GM23248 (cell line): ENCODE measurements at regions not wholly inside any gene's neighbourhood (a gene's known extent, or its start where the extent isn't known, plus 50 kb on each side); places are given as distances from the start of the nearest gene placed in this dataset.

ENCODE experiments used
- DNase-seq: peaks from one replicate; pipeline ENCODE4 v3.0.0-alpha.2; 2015
- H2AFZ ChIP-seq: fragments of 200-600 bp; sonication (generic); 2 replicates; pipeline ENCODE4 v1.6.1; 2016; ENCODE audit warnings: antibody characterized with exemption
- H3F3A ChIP-seq: fragments of 200-600 bp; sonication (generic); 2 replicates; pipeline ENCODE4 v1.6.1; 2016; ENCODE audit warnings: mild to moderate bottlenecking, antibody characterized with exemption, mixed run types; ENCODE audit not compliant: insufficient read depth
- H3K27ac ChIP-seq: fragments of 200-600 bp; sonication (generic); 2 replicates; pipeline ENCODE4 v1.5.1; 2016; ENCODE audit warnings: mild to moderate bottlenecking
- H3K27me3 ChIP-seq: fragments of 200-600 bp; sonication (generic); replicated peaks from 2 replicates; pipeline ENCODE4 v1.6.1; 2016; ENCODE audit warnings: mild to moderate bottlenecking; ENCODE audit not compliant: insufficient read depth
- H3K36me3 ChIP-seq: fragments of 200-600 bp; sonication (generic); 2 replicates; pipeline ENCODE4 v1.6.1; 2016; ENCODE audit warnings: low read depth, mild to moderate bottlenecking
- H3K4me1 ChIP-seq: fragments of 200-600 bp; sonication (generic); 2 replicates; pipeline ENCODE4 v1.6.1; 2016; ENCODE audit warnings: mild to moderate bottlenecking; ENCODE audit not compliant: insufficient read depth
- H3K4me2 ChIP-seq: fragments of 200-600 bp; sonication (generic); one replicate; pipeline ENCODE4 v1.6.1; 2016; ENCODE audit warnings: mild to moderate bottlenecking; ENCODE audit not compliant: unreplicated experiment
- H3K4me3 ChIP-seq: fragments of 200-600 bp; sonication (generic); 2 replicates; pipeline ENCODE4 v1.5.1; 2016; ENCODE audit warnings: mild to moderate bottlenecking
- H3K79me2 ChIP-seq: fragments of 200-600 bp; sonication (generic); 2 replicates; pipeline ENCODE4 v1.6.1; 2016; ENCODE audit warnings: mild to moderate bottlenecking; ENCODE audit not compliant: insufficient read depth
- H3K9ac ChIP-seq: fragments of 200-600 bp; sonication (generic); 2 replicates; pipeline ENCODE4 v1.6.1; 2016; ENCODE audit warnings: mild to moderate bottlenecking
- H3K9me2 ChIP-seq: fragments of 200-600 bp; sonication (generic); 2 replicates; pipeline ENCODE4 v1.6.1; 2016; ENCODE audit warnings: mixed run types, mild to moderate bottlenecking, moderate library complexity; ENCODE audit not compliant: insufficient read depth
- H3K9me3 ChIP-seq: fragments of 200-600 bp; sonication (generic); one replicate; pipeline ENCODE4 v1.6.1; 2017; ENCODE audit warnings: low read depth
- H4K20me1 ChIP-seq: fragments of 200-600 bp; sonication (generic); 2 replicates; pipeline ENCODE4 v1.6.0; 2016; ENCODE audit not compliant: insufficient read depth
- EZH2 ChIP-seq: fragments of 200-600 bp; sonication (generic); IDR thresholded peaks from 2 replicates; pipeline ENCODE4 v1.6.1; 2018; ENCODE audit warnings: antibody characterized with exemption, mild to moderate bottlenecking; ENCODE audit not compliant: insufficient read depth, poor library complexity, severe bottlenecking
- EZH2phosphoT487 ChIP-seq: fragments of 200-600 bp; sonication (generic); IDR thresholded peaks from 2 replicates; pipeline ENCODE4 v1.6.1; 2018; ENCODE audit warnings: antibody characterized with exemption, moderate library complexity, mild to moderate bottlenecking, low read depth; ENCODE audit not compliant: insufficient read depth
- WGBS, 2 experiments: methylation state at CpG; one replicate each; pipeline ENCODE4 v1.1.6; 2015 to 2017; ENCODE audit warnings: low lambda C conversion rate in 2 of 2, low coverage in 1 of 2; ENCODE audit errors: missing lambda C conversion rate in 2 of 2; 5-methylcytosine and 5-hydroxymethylcytosine counted together
- in situ Hi-C: fragments of 300-500 bp; cut with MboI; formaldehyde crosslinking; loops from 2 replicates; pipeline ENCODE4 v1.15.0; 2020

GRCh38 chrX:7285765-7286164 is 137.8 kb upstream of the PUDP start:
- in situ Hi-C loops = no loop called here
- no peaks in the 10 kb centered on the region for H3K36me3 ChIP-seq
- H3K79me2 ChIP-seq = no peaks in the 10 kb centered on the region
- no peak overlapping the region for H3K4me2 ChIP-seq
- no peaks in the 10 kb centered on the region for H3K9me2 ChIP-seq
- no peaks in the 10 kb centered on the region for H3K9me3 ChIP-seq
- H3F3A ChIP-seq = no peaks in the 10 kb centered on the region
- no peak overlapping the region for H3K4me3 ChIP-seq
- no peaks in the 10 kb centered on the region for H4K20me1 ChIP-seq
- H3K4me1 ChIP-seq = no peaks in the 10 kb centered on the region; the same call in 1 of the 2 replicates
- WGBS, 2 experiments = 61 to 63% methylated on average over 2 of the region's 2 CpGs
- no peak for DNase-seq
- H2AFZ ChIP-seq = no peak overlapping the region
- H3K27ac ChIP-seq = no peak overlapping the region
- TF ChIP-seq EZH2phosphoT487 (no peak), EZH2 (no peak)
- no peaks in the 10 kb centered on the region for H3K27me3 ChIP-seq
- no peak overlapping the region for H3K9ac ChIP-seq

GRCh38 chrX:7283741-7284140 is 135.8 kb upstream of the PUDP start:
- in situ Hi-C loops = no loop called here
- Histone ChIP-seq H2AFZ (no peak overlapping the region), H3K9me2 (no peaks in the 10 kb centered on the region), H3K27ac (no peak overlapping the region), H3K4me3 (no peak overlapping the region), H3K36me3 (no peaks in the 10 kb centered on the region), H3K79me2 (no peaks in the 10 kb centered on the region), H4K20me1 (no peaks in the 10 kb centered on the region), H3K4me2 (no peak overlapping the region), H3K9ac (no peak overlapping the region), H3K27me3 (no peaks in the 10 kb centered on the region), H3K4me1 (no peaks in the 10 kb centered on the region; the same call in 1 of the 2 replicates), H3F3A (no peaks in the 10 kb centered on the region), H3K9me3 (no peaks in the 10 kb centered on the region)
- WGBS, 2 experiments = 49 to 70% methylated on average over 2 of the region's 2 CpGs
- no peak for TF ChIP-seq EZH2phosphoT487
- no peak for TF ChIP-seq EZH2
- no peak for DNase-seq

GRCh38 chrX:7280520-7280919 is 132.6 kb upstream of the PUDP start:
- 78 to 85% methylated on average over 1 to 2 of the region's 2 CpGs for WGBS, 2 experiments
- in situ Hi-C loops = no loop called here
- DNase-seq = no peak

GRCh38 chrX:7272346-7272745 is 124.4 kb upstream of the PUDP start:
- 0 out of 2 replicates have a peak, but pooled peaks cover 4% of the 10 kb centered on the region for H3F3A ChIP-seq
- H2AFZ ChIP-seq = no peak overlapping the region
- no peaks in the 10 kb centered on the region for H3K36me3 ChIP-seq
- H3K4me2 ChIP-seq = no peak overlapping the region
- H3K27ac ChIP-seq = no peak overlapping the region
- H3K4me3 ChIP-seq = no peak overlapping the region
- H3K4me1 ChIP-seq = peaks cover 12% of the 10 kb centered on the region
- H3K9ac ChIP-seq = no peak overlapping the region
- 38 to 46% methylated on average over 6 of the region's 6 CpGs for WGBS, 2 experiments
- no peak for TF ChIP-seq EZH2
- TF ChIP-seq EZH2phosphoT487 = no peak
- no peaks in the 10 kb centered on the region for H4K20me1 ChIP-seq
- no peaks in the 10 kb centered on the region for H3K79me2 ChIP-seq
- H3K9me3 ChIP-seq = no peaks in the 10 kb centered on the region
- no peak for DNase-seq
- in situ Hi-C loops = no loop called here
- H3K27me3 ChIP-seq = no peaks in the 10 kb centered on the region
- no peaks in the 10 kb centered on the region for H3K9me2 ChIP-seq

More at GRCh38 chrX:7280520-7280919, 132.6 kb upstream of the PUDP start:
- TF ChIP-seq EZH2phosphoT487 (no peak), EZH2 (no peak)
- Histone ChIP-seq H3K9me3 (no peaks in the 10 kb centered on the region), H3K4me2 (no peak overlapping the region), H3K9ac (no peak overlapping the region), H3F3A (no peaks in the 10 kb centered on the region), H4K20me1 (no peaks in the 10 kb centered on the region), H3K9me2 (no peaks in the 10 kb centered on the region), H3K27ac (no peak overlapping the region), H3K36me3 (no peaks in the 10 kb centered on the region), H3K27me3 (no peaks in the 10 kb centered on the region), H3K4me1 (no peaks in the 10 kb centered on the region), H3K4me3 (no peak overlapping the region), H2AFZ (no peak overlapping the region), H3K79me2 (no peaks in the 10 kb centered on the region)

GRCh38 chrX:7270933-7271332 is 123.0 kb upstream of the PUDP start:
- Histone ChIP-seq H3K27me3 (no peaks in the 10 kb centered on the region), H4K20me1 (no peaks in the 10 kb centered on the region), H3K9me2 (no peaks in the 10 kb centered on the region), H3F3A (peaks cover 8% of the 10 kb centered on the region; the same call in 1 of the 2 replicates), H3K9me3 (no peaks in the 10 kb centered on the region), H3K79me2 (no peaks in the 10 kb centered on the region), H3K4me2 (no peak overlapping the region), H3K36me3 (no peaks in the 10 kb centered on the region), H3K9ac (no peak overlapping the region), H3K27ac (no peak overlapping the region), H3K4me3 (no peak overlapping the region), H3K4me1 (peaks cover 20% of the 10 kb centered on the region), H2AFZ (no peak overlapping the region)
- in situ Hi-C loops = no loop called here
- no peak for DNase-seq
- WGBS, 2 experiments = 90 to 96% methylated on average over 3 of the region's 3 CpGs
- no peak for TF ChIP-seq EZH2phosphoT487
